Limb (tissue), 2 donors: ENCODE measurements at regions not wholly inside any gene's neighbourhood (a gene's known extent, or its start where the extent isn't known, plus 50 kb on each side); places are given as distances from the start of the nearest gene placed in this dataset.

Source experiments
- DNase-seq, 2 donors: peaks; one replicate each; pipeline ENCODE4 v3.0.0-alpha.2; 2016; ENCODE audit errors: extremely low spot score in 2 of 2

GRCh38 chr20:51097351-51098120, 74.6 kb upstream of the KCNG1 start:
- no peak for DNase-seq

GRCh38 chr20:51096582-51097267, 73.8 kb upstream of the KCNG1 start:
- no peak for DNase-seq

GRCh38 chr20:51095633-51096521, 73.0 kb upstream of the KCNG1 start:
- DNase-seq: no peak

GRCh38 chr20:51094221-51094620, 71.3 kb upstream of the KCNG1 start:
- DNase-seq: no peak

GRCh38 chr20:51093240-51093763, 70.4 kb upstream of the KCNG1 start:
- no peak for DNase-seq

GRCh38 chr20:51092338-51092737, 69.4 kb upstream of the KCNG1 start:
- no peak for DNase-seq

GRCh38 chr20:51091406-51092195, 68.7 kb upstream of the KCNG1 start:
- no peak for DNase-seq

- DNase-seq: no peak
Observed at GRCh38 chr20:51089840-51090239, 66.9 kb upstream of the KCNG1 start.

DNA sequence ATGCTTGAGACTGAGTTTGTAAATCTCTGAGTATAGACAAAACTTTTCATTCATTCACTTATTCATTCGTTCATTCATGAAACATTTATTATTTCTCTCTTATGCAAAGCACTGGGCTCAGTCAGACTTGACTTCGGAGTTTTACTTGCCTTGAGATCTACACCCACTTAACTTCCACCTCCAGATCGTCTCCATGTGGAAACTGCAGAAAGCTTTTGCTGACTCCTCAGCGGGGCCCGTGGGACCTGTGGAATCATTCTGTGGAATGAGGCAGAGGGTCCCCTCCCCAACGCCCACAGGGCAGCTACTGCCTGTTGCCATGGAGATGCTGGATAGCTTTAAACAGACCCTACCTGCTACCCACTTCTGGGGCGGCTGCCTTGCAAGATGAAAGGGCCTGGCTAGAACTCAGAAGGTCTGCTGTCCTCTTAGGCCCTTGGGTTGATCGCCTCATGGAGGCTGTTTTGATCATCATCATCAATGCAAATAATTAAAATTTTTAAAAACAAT, 66.4 kb upstream of the KCNG1 start:
- DNase-seq: no peak

- DNase-seq: no peak
Observed at GRCh38 chr20:51087266-51087665, 64.4 kb upstream of the KCNG1 start.

DNA sequence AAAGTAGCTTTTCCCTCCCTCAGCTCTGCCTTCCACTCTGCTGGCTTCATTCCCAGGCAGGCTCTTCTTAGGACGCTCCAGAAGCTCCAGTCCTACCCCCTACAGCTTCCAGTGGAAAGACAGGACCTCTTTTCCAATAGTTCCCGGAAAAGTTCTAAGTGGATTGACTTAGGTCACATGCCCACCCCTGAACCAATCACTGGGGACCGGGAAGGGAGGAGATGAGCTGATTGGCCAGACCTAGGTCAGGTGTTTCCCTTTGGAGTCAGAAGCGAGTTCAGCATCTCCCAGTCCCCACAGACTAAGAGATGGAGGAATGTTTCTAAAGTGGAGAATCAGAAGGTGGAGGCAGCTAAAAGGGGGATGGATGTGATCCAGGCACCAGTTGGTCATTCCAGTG, 62.9 kb upstream of the KCNG1 start:
- DNase-seq: no peak

DNA sequence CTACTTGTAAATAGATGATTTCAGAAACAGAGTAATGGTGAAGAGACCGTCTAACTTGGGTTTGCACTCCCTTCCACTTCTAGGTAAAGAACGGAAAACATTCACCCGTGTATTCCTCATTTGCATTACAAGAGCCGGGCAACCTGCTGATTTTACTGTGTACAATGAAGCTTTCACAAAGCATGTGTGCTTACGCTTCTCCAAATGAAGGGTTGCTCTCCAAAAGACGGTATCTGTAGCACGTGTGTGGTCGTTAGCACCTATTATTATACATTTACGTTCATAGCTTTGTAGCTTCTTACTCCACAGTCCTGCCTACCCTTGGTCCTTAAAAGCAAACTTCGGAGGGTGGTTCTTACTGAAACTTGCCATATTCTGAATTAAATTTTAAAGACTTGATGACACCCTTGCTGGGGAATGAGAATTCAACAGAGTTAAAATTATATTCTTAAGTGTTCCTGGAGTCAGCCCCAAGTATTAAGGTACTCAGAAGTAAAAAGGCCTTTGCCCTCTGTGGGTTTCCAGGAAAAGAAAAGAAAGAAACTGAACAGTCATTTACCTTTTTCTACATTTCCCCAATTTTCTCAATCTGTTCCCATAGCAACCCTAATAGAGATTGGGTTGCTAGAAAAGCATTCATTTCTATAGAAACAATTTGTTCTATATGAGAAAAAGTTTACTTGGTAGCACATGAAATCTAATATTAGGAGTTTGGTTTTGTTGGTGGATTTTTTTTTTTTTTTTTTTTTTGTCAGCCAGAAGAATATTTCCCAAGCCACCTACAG, 61.9 kb upstream of the KCNG1 start:
- no peak for DNase-seq

DNA sequence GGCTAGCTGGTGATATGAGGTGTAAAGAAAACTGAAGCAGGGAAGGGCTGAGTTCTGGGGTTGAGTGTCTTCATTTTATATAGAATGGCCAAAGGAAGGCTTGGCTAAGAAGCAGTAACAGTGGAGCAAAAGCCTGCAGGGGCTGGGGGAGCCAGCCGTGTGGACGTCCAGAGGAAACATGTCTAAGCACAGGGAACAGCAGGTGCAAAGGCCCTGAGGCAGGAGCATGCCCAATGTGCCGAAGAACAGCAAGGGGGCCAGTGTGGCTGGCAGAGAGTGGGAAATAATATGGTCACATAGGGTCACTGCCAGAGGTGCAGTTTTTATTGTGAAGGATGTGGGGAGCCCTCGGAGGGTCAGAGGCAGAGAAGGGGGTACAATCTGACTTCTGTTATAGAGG, 60.5 kb upstream of the KCNG1 start:
- no peak for DNase-seq

DNA sequence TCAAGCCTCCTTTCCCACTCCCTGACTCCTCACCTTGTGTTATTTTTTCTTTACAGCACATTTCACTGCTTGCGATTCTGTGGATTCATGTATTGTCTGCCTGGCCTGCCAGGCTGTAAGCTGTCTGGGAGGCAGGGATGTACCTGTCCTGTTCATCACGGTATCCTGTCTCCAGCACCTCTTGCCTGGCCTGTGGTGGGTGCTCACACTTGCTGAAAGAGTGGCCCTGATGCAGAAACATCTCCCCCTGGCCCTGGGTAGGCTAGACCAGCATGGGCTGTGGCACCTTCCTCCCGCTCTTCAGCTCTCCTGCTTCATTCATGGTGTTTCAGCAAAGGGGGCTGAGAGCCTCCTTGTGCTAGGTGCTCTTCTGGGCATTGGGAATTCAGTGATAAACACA, 60.1 kb upstream of the KCNG1 start:
- DNase-seq: no peak

DNA sequence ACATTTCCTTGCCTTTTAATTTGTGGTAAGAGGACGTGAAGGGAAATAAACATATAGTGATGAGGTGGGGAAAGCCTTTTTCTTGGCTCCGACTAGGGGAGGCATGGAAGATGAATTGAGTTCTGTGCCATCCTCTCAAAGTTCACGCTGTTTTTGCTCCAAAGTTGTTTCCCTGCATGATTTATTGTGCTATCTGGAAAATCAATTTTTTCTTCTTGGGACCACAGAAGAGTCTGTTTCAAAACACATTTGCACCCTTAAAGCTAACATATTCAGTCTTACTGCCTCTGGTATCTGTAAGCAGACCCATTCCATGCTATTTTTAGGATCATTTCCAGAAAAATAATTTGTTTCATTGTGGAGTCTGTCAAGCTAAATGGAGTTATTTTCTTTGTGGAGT, 57.6 kb upstream of the KCNG1 start:
- DNase-seq: no peak

GRCh38 chr20:51079488-51079887, 56.6 kb upstream of the KCNG1 start:
- DNase-seq: no peak

DNA sequence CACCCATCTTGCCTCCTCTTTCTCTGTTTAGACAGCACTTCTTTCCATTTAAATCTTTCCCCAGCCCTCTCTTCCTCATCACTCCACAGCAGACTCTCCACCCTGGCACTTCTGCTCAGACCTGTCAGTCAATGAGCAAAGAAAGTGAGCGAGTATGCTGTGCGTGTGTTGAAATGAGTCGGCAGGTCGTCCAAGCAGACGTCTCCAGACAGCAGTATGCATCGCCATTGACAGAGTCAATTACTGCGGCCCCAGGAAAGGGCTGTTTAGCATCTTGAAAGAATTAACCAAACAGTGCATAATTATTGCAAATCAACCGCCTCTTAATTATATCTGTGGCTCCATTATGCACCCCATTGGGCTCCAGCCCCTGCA, 54.8 kb upstream of the KCNG1 start:
- no peak for DNase-seq

DNA sequence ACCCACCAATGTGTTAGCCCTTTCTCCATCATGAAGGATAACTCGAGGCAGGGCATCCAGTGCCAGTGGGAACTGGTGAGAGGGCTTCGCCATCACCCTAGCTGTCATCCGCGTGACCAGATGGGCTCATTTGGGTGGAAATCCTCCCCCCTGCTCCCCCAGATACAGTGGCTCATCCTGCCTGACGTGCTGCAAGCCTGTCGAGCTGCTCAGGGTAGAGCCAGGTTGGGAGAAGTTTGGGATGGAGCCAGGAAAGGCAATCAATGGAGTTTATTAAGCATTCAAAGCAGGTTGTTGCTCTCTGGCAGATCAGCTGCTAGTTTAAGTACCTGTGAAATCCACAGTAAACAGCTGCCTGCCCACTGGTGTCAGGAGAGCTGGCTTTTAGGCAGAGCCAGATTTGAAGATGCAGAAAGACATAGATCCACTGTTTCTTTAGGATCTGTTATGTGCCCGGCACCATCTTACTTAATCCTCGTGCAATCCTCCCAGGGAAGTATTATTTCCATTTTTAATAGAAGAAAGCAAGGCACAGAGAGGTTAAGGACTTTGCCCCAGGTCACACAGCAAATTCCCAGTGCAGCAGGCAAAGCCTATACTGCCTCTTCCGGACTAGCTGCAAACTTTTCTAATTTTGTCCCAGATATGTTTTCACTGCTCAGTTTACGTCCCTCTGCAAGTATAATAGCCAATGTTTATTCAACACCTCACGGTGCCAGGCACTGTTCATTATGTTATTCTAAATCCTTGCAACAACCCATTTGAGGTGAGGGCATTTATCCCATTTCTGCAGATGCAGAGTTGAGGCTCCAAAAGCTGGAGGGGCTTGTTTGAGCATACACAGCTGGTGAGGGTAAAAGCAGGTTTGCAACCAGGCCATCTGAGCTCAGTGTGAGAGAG, 54.1 kb upstream of the KCNG1 start:
- no peak for DNase-seq

DNA sequence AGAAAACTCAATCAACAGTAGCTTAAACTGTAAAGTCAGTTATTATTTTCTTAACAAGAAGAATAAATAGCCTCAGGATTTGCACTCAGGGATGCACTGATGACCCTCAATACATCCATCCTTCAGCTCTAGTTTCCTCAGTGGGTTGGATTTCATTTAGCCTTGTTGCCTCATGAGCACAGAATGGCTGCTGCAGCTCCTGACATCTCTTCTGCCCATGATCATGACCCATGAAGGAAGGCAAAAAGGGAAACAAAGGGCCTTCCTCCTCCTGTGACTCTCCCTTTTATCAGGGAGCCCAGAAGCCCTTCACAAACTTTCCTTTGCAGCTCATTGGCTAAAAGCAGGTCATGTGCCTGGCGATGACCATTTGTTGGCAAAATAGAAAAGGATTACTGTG, 51.2 kb upstream of the KCNG1 start:
- DNase-seq: no peak
